Stimulated activated CD4-positive, alpha-beta T cell treated with anti-CD3 and anti-CD28 coated beads, Interleukin-1b, Interleukin-23, amount 100 ng/mL, for 1 hour (primary cell): ENCODE measurements at regions not wholly inside any gene's neighbourhood (a gene's known extent, or its start where the extent isn't known, plus 50 kb on each side); places are given as distances from the start of the nearest gene placed in this dataset.

Experiments used
- DNase-seq, 2 donors: peaks; one replicate each; pipeline ENCODE4 v3.0.0-alpha.2; 2020; ENCODE audit warnings: low read depth in 2 of 2

- no peak for DNase-seq
These were observed 50.7 kb upstream of the BHLHE23 start for GRCh38 chr20:63057171-63058117.

GRCh38 chr20:63056236-63057170 lies 49.7 kb upstream of the BHLHE23 start:
- DNase-seq = peak in 1 of 2 donors; percentile 20
